GM12878 (cell line): ENCODE measurements at regions not wholly inside any gene's neighbourhood (a gene's known extent, or its start where the extent isn't known, plus 50 kb on each side); places are given as distances from the start of the nearest gene placed in this dataset.

Source experiments
- ATAC-seq: fragments of 200-7000 bp; cut with Tn5 transposase; 3 replicates; pipeline ENCODE4 v1.9.1; 2020; ENCODE audit warnings: mild to moderate bottlenecking, moderate library complexity
- BruUV-seq: library from RNA; stranded (reverse); fragments of 400-500 nt; replicated peaks from 2 replicates; lab custom pipeline; 2021; lab: Mats Ljungman, UMichigan
- CTCF ChIA-PET: fragments of 300-600 bp; sonication (Branson Sonifier 250); formaldehyde crosslinking; extraction: SDS; loops from one replicate; lab custom pipeline; 2021; ENCODE audit warnings: inconsistent platforms; lab: Yijun Ruan, JAX
- POLR2A ChIA-PET: fragments of 350-600 bp; formaldehyde crosslinking; extraction: SDS; loops from one replicate; lab custom pipeline; 2021; ENCODE audit warnings: inconsistent platforms; lab: Charles Lee
- RAD21 ChIA-PET: fragments of 300-600 bp; sonication (Branson Sonifier 250); formaldehyde crosslinking; loops from one replicate; lab custom pipeline; 2023; ENCODE audit warnings: antibody characterized with exemption; ENCODE audit not compliant: unreplicated experiment; lab: Charles Lee
- SMC1A ChIA-PET: fragments of 300-600 bp; sonication (Branson Sonifier 250); formaldehyde crosslinking; loops from one replicate; lab custom pipeline; 2023; ENCODE audit not compliant: unreplicated experiment, uncharacterized antibody; lab: Charles Lee
- DNase-seq: peaks from one replicate; pipeline ENCODE4 v3.0.0-alpha.2; 2011; ENCODE audit warnings: low read depth, low spot score
- FAIRE-seq: peaks from 3 replicates; lab custom pipeline; 2011; peaks lifted over from hg19 to GRCh38; lab: Jason Lieb, UNC
- H2AFZ ChIP-seq: 2 replicates; pipeline ENCODE4 v1.6.0; 2011; ENCODE audit warnings: low read depth, low read length, control low read depth; ENCODE audit not compliant: control insufficient read depth
- H3K27ac ChIP-seq: 2 replicates; pipeline ENCODE4 v1.5.1; 2011; ENCODE audit warnings: control low read depth; ENCODE audit not compliant: control insufficient read depth, insufficient read depth
- H3K27me3 ChIP-seq, 2 experiments: replicated peaks in 1 of 2; 2 replicates each; pipeline versions ENCODE4 v1.6.0 to v1.6.1; 2011; ENCODE audit warnings: low read length in 1 of 2; ENCODE audit not compliant: control insufficient read depth in 2 of 2, insufficient read depth in 2 of 2
- H3K36me3 ChIP-seq, 2 experiments: 2 replicates each; pipeline ENCODE4 v1.5.1; 2011; ENCODE audit warnings: low read length in 1 of 2; ENCODE audit not compliant: control insufficient read depth in 2 of 2, insufficient read depth in 2 of 2
- H3K4me1 ChIP-seq: 2 replicates; pipeline ENCODE4 v1.6.1; 2011; ENCODE audit warnings: mild to moderate bottlenecking, low read length, moderate library complexity, mixed read lengths; ENCODE audit not compliant: control insufficient read depth, insufficient read depth
- H3K4me2 ChIP-seq: 2 replicates; pipeline ENCODE4 v1.6.0; 2011; ENCODE audit warnings: control low read depth; ENCODE audit not compliant: control insufficient read depth, insufficient read depth
- H3K4me3 ChIP-seq: fragments of 200-600 bp; sonication (generic); 2 replicates; pipeline ENCODE4 v1.5.1; 2016
- H3K79me2 ChIP-seq: 2 replicates; pipeline ENCODE4 v1.6.0; 2011; ENCODE audit warnings: low read length; ENCODE audit not compliant: control insufficient read depth, insufficient read depth
- H3K9ac ChIP-seq: 2 replicates; pipeline ENCODE4 v1.8.0; 2011; ENCODE audit warnings: low read length, control low read depth, mixed read lengths; ENCODE audit not compliant: control insufficient read depth, insufficient read depth
- H3K9me3 ChIP-seq: replicated peaks from 3 replicates; pipeline ENCODE4 v1.5.1; 2011; ENCODE audit warnings: mild to moderate bottlenecking, low read length; ENCODE audit not compliant: control insufficient read depth, insufficient read depth
- H4K20me1 ChIP-seq: 2 replicates; pipeline ENCODE4 v1.6.0; 2011; ENCODE audit not compliant: control insufficient read depth, insufficient read depth
- GATAD2B ChIP-seq: fragments of 450-650 bp; conservative IDR thresholded peaks from 2 replicates; pipeline ENCODE4 v1.6.1; 2017; ENCODE audit warnings: low read depth, mild to moderate bottlenecking, moderate library complexity
- MTA3 ChIP-seq: IDR thresholded peaks from 2 replicates; pipeline ENCODE4 v1.6.1; 2012; ENCODE audit warnings: low read length, inconsistent platforms, borderline replicate concordance
- NFYB ChIP-seq: IDR thresholded peaks from 2 replicates; pipeline ENCODE4 v1.6.1; 2011; ENCODE audit warnings: low read depth, mild to moderate bottlenecking, low read length, improper control_type of control experiment, moderate library complexity; ENCODE audit not compliant: insufficient read depth
- PML ChIP-seq: IDR thresholded peaks from 2 replicates; pipeline ENCODE4 v1.6.1; 2012; ENCODE audit warnings: low read length, inconsistent platforms
- POLR2AphosphoS2 ChIP-seq: IDR thresholded peaks from 2 replicates; pipeline ENCODE4 v1.6.1; 2011; ENCODE audit warnings: low read depth, mild to moderate bottlenecking, low read length, improper control_type of control experiment, moderate library complexity
- SMAD5 ChIP-seq: IDR thresholded peaks from 2 replicates; pipeline ENCODE4 v1.6.1; 2016; ENCODE audit warnings: antibody characterized with exemption, low read depth
- SMARCA5 ChIP-seq: fragments of 450-650 bp; IDR thresholded peaks from 2 replicates; pipeline ENCODE4 v1.6.1; 2017; ENCODE audit warnings: mild to moderate bottlenecking
- SREBF1 ChIP-seq: IDR thresholded peaks from 2 replicates; pipeline ENCODE4 v1.6.1; 2012; ENCODE audit warnings: mild to moderate bottlenecking, low read length
- SRF ChIP-seq, 2 experiments: IDR thresholded peaks; 2 replicates each; pipeline ENCODE4 v1.6.1; 2011; ENCODE audit warnings: low read depth in 2 of 2, low read length in 2 of 2, mild to moderate bottlenecking in 1 of 2, moderate library complexity in 1 of 2
- TCF7 ChIP-seq: IDR thresholded peaks from 2 replicates; pipeline ENCODE4 v1.6.1; 2014; ENCODE audit warnings: antibody characterized with exemption, borderline replicate concordance
- ZNF384 ChIP-seq: IDR thresholded peaks from 2 replicates; pipeline ENCODE4 v1.6.1; 2012; ENCODE audit warnings: low read depth, mild to moderate bottlenecking, low read length, improper control_type of control experiment, borderline replicate concordance
- ZZZ3 ChIP-seq: IDR thresholded peaks from 2 replicates; pipeline ENCODE4 v1.6.1; 2011; ENCODE audit warnings: low read depth; ENCODE audit not compliant: control insufficient read depth, insufficient read length
- WGBS: methylation state at CpG from one replicate; pipeline ENCODE4 v1.1.6; 2016; ENCODE audit warnings: low lambda C conversion rate; ENCODE audit not compliant: insufficient replicate concordance, insufficient coverage; ENCODE audit errors: missing lambda C conversion rate; 5-methylcytosine and 5-hydroxymethylcytosine counted together
- in situ Hi-C: fragments of 300-500 bp; cut with MboI; formaldehyde crosslinking; loops from 9 replicates; pipeline ENCODE4 v1.14.3; 2018; ENCODE audit warnings: mixed read lengths
- intact Hi-C: fragments of 100-400 bp; cut with micrococcal nuclease; formaldehyde crosslinking; loops from one replicate; pipeline ENCODE4 v1.14.2; 2022; ENCODE audit not compliant: unreplicated experiment
- TF ChIP-seq, protein P1 (sequence below): IDR thresholded peaks from 2 replicates; pipeline ENCODE4 v1.6.1; 2012; ENCODE audit warnings: low read depth, low read length, improper control_type of control experiment
- TF ChIP-seq, protein P2 (sequence below): fragments of 150-350 bp; IDR thresholded peaks from 2 replicates; pipeline ENCODE4 v1.6.1; 2014; ENCODE audit warnings: mild to moderate bottlenecking, low read depth, low read length
- TF ChIP-seq, protein P3 (sequence below): IDR thresholded peaks from 2 replicates; pipeline ENCODE4 v1.6.1; 2012; ENCODE audit warnings: low read depth, low read length, improper control_type of control experiment

- no peaks in the 10 kb centered on the region for H3K36me3 ChIP-seq
- FAIRE-seq: no peak
- in situ Hi-C loops (no loop called here), intact Hi-C loops (no loop called here)
- no peak overlapping the region for H3K9ac ChIP-seq
- H3K79me2 ChIP-seq: no peaks in the 10 kb centered on the region
- ATAC-seq: no peak
- H3K4me1 ChIP-seq: no peaks in the 10 kb centered on the region
- H3K27ac ChIP-seq: no peak overlapping the region
- CTCF ChIA-PET: no interaction called here
- no TSS peak for BruUV-seq
- RAD21 ChIA-PET: no interaction called here
- H4K20me1 ChIP-seq: no peaks in the 10 kb centered on the region
- H3K27me3 ChIP-seq: no peaks in the 10 kb centered on the region
- H3K4me3 ChIP-seq: no peak overlapping the region
- no peak overlapping the region for H2AFZ ChIP-seq
- DNase-seq: no peak
- WGBS: 4% methylated on average over 3 of the region's 3 CpGs
- SMC1A ChIA-PET: interaction anchor here (0.8 kb wide), 1 partner anchor 8 kb away, joined by 3 read pairs; no protein-coding TSS in a partner anchor
- no peaks in the 10 kb centered on the region for H3K9me3 ChIP-seq
- POLR2A ChIA-PET: no interaction called here
- TF ChIP-seq TCF7 (no peak), GATAD2B (no peak)
- TF ChIP-seq, protein P1, sequence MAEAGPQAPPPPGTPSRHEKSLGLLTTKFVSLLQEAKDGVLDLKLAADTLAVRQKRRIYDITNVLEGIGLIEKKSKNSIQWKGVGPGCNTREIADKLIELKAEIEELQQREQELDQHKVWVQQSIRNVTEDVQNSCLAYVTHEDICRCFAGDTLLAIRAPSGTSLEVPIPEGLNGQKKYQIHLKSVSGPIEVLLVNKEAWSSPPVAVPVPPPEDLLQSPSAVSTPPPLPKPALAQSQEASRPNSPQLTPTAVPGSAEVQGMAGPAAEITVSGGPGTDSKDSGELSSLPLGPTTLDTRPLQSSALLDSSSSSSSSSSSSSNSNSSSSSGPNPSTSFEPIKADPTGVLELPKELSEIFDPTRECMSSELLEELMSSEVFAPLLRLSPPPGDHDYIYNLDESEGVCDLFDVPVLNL: no peak
- TF ChIP-seq, all 136 proteins: peak for 0
- H3K4me2 ChIP-seq: no peak overlapping the region
Measured at GRCh38 chr5:162603443-162604070, 536.0 kb downstream of the GABRG2 start.

GRCh38 chr5:162607879-162608278, 540.3 kb downstream of the GABRG2 start:
- H3K9ac ChIP-seq: no peak overlapping the region
- ChIA-PET POLR2A (no interaction called here), SMC1A (no interaction called here), CTCF (no interaction called here), RAD21 (interaction anchor here (0.6 to 0.7 kb wide), 2 partner anchors 134 to 528 kb away, joined by 3 read pairs; no protein-coding TSS in a partner anchor)
- H3K4me1 ChIP-seq: no peaks in the 10 kb centered on the region
- H4K20me1 ChIP-seq: no peaks in the 10 kb centered on the region
- BruUV-seq: no TSS peak
- no peaks in the 10 kb centered on the region for H3K79me2 ChIP-seq
- no peak overlapping the region for H3K4me2 ChIP-seq
- intact Hi-C loops (no loop called here), in situ Hi-C loops (no loop called here)
- no peak overlapping the region for H3K4me3 ChIP-seq
- H3K27ac ChIP-seq: no peak overlapping the region
- DNase-seq: no peak
- FAIRE-seq: no peak
- ATAC-seq: no peak
- no peak overlapping the region for H2AFZ ChIP-seq
- H3K36me3 ChIP-seq: no peaks in the 10 kb centered on the region
- 45% methylated on average over 4 of the region's 4 CpGs for WGBS
- H3K27me3 ChIP-seq: no peaks in the 10 kb centered on the region
- no peaks in the 10 kb centered on the region; the same call in 2 of the 3 replicates for H3K9me3 ChIP-seq
- no peak for TF ChIP-seq SMARCA5
- no peak for TF ChIP-seq PML
- TF ChIP-seq, protein P2, sequence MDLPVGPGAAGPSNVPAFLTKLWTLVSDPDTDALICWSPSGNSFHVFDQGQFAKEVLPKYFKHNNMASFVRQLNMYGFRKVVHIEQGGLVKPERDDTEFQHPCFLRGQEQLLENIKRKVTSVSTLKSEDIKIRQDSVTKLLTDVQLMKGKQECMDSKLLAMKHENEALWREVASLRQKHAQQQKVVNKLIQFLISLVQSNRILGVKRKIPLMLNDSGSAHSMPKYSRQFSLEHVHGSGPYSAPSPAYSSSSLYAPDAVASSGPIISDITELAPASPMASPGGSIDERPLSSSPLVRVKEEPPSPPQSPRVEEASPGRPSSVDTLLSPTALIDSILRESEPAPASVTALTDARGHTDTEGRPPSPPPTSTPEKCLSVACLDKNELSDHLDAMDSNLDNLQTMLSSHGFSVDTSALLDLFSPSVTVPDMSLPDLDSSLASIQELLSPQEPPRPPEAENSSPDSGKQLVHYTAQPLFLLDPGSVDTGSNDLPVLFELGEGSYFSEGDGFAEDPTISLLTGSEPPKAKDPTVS: no peak
- TF ChIP-seq MTA3: no peak
- no peak for TF ChIP-seq POLR2AphosphoS2
- TF ChIP-seq SMAD5: no peak
- no peak for TF ChIP-seq ZNF384
- no peak for TF ChIP-seq SRF (IDR thresholded peaks at IDR 0.05; ENCODE audit: low read depth in 2 of 2, low read length in 2 of 2)
- no peak for TF ChIP-seq SREBF1
- TF ChIP-seq, protein P3, sequence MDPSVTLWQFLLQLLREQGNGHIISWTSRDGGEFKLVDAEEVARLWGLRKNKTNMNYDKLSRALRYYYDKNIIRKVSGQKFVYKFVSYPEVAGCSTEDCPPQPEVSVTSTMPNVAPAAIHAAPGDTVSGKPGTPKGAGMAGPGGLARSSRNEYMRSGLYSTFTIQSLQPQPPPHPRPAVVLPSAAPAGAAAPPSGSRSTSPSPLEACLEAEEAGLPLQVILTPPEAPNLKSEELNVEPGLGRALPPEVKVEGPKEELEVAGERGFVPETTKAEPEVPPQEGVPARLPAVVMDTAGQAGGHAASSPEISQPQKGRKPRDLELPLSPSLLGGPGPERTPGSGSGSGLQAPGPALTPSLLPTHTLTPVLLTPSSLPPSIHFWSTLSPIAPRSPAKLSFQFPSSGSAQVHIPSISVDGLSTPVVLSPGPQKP: no peak
- no peak for TF ChIP-seq NFYB
- TF ChIP-seq ZZZ3: no peak
